Activated CD4-positive, alpha-beta T cell treated with anti-CD3 and anti-CD28 coated beads, Interleukin-2, amount 50 U/mL, for 16 hours (primary cell): ENCODE measurements at regions not wholly inside any gene's neighbourhood (a gene's known extent, or its start where the extent isn't known, plus 50 kb on each side); places are given as distances from the start of the nearest gene placed in this dataset.
A peak's percentile ranks its signal among the peaks of the same experiment; 100 is the strongest.
"Not testable (repeated sequence)": the region's sequence is repeated elsewhere in the genome, so short reads cannot be mapped to it uniquely, and the experiment has no call there.

Experiments used
- DNase-seq: peaks from one replicate; pipeline ENCODE4 v3.0.0-alpha.2; 2020

GRCh38 chr1:221263831-221264767 lies 384.9 kb downstream of the HLX start:
- peak; percentile 45 for DNase-seq

- DNase-seq, result no peak
These were observed 385.6 kb downstream of the HLX start for GRCh38 chr1:221264848-221265247.

DNA sequence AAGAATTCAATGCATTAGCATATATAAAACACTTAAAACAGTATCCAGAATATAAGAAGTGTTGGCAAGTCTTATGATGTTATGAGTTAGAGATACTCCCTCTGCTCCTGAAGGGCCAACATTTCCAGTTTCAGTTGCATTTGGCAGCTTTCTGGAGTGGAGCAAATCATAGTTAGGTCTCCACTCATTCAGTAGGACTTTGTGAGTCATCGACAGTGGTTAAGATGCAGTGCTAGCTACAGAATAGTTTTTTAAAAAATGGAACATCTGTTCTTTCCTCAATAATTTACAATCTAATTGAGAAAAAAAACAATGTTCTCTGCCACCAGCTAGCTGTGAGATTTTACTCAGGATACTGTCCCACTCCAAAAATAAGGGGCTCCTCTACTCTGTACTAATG lies 389.1 kb downstream of the HLX start:
- DNase-seq, result peak; percentile 5

DNA sequence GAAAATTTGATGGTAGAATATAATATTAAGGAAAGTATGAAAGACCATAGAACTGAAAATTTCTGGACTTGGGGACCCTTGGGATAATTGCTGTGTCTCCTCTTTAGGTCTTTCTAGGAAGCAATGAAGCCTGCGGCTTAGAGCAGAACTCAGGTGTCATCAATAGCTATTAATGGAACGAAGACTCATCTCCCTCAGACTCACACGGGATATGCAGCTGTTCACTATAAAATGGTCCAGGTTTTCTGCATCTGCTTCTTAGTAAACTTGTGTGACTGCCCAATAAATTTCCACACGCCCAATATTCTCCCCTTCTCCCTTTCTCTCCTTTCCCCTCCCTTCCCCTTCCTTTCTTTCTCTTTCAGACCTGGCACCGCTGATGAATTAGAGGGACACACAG lies 392.5 kb downstream of the HLX start:
- no peak for DNase-seq

DNA sequence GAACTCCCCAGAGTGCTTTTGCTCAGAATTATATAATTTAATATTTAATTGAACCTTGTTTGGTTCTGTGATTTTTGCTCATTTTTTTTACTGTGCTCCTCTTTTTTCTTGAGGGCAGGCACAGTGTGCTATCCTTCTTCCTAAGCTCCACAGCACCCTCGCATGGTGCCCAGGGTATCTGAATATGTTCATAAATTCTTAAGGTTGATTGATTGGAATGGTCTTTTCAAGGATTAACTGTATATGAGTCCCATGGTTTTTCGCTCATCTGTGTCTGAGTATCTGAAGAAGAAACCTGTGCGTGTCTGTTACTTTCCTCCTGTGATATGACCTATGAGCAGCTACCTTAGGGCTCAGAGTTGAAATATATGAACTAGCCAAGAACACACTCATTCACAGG lies 393.7 kb downstream of the HLX start:
- no peak for DNase-seq

GRCh38 chr1:221274373-221274772 lies 395.1 kb downstream of the HLX start:
- DNase-seq, result no peak

GRCh38 chr1:221276896-221277409 lies 397.7 kb downstream of the HLX start:
- DNase-seq, result peak; percentile 2

GRCh38 chr1:221279146-221279545 lies 399.9 kb downstream of the HLX start:
- no peak for DNase-seq

DNA sequence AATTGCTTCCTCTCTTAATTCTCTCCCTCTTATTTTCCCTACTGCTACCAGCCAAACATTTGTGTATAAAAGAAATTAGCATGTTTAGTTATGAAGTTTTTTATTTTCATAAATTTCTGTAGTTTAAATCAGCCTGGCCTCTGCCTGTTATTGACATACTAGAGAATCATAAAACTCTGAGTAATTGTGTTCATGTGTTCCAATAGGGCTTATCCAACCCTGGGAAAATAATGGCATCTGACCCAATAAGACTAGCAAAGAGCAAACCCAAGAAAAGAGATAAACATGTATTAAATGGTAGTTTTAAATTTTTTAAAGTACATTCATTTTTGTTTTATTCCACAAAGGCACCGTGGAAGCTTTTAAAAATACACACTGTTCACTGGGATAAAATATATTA lies 404.3 kb downstream of the HLX start:
- no peak for DNase-seq

DNA sequence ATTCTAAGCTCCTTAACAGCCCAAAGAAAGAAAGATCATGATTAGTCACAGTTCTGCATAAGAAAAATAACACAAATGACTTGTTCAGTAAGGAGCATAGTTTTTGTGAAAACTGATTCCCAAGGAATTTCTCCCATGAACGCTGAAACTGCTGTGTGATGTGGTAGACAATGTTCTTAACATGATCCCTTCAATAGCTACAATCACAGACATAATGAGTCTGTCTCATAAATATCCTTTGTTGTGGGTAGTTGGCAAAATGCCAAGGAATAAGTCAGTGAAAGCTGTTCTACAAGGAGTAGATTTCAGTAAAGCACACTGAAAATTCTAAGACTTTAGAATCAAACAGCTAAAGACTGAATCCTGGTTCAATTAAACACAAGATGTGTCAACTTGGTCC lies 404.8 kb downstream of the HLX start:
- no peak for DNase-seq

- not testable (repeated sequence) for DNase-seq
These were observed 405.7 kb downstream of the HLX start for GRCh38 chr1:221284991-221285390.

- not testable (repeated sequence) for DNase-seq
These were observed 406.4 kb downstream of the HLX start for GRCh38 chr1:221285458-221286210.

DNA sequence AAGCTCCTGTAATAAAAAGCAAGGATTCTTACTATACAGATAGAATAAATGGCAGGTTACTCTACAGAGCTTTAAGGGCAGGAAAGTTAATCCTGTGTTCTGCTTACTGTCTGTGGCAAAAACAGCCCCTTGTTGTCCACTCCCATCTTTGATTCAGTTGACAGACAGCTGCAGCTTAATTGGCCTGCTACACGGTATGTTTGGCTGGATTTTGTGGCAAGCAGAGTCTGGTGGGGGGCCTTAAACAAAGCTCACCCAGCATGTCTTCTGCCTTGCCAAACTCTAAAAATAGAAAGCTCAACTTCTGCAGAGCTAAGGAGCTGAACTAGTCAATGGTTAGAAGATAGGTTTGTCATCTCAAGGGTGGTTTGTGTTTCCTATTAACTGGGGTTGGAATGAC lies 407.2 kb downstream of the HLX start:
- no peak for DNase-seq

DNA sequence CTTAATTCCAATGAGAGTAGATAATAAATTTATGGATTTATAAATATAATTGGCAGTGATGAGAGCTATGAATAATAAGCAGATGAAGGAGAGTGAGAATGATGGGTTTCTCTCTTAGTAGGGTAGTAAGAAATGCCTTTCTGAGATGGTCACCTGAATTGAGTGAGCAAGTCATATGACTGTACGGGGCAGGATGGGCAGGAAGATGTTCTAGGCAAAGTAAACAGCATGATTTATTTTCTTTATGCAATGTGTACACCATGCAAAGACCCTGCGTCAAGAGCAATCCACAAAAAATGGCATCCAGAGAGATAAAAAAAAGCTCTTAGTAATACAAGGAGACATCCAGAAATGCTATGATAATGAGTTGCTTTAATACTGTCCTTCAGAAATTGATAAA lies 409.9 kb downstream of the HLX start:
- DNase-seq, result no peak

GRCh38 chr1:221290669-221291068 lies 411.4 kb downstream of the HLX start:
- no peak for DNase-seq

DNA sequence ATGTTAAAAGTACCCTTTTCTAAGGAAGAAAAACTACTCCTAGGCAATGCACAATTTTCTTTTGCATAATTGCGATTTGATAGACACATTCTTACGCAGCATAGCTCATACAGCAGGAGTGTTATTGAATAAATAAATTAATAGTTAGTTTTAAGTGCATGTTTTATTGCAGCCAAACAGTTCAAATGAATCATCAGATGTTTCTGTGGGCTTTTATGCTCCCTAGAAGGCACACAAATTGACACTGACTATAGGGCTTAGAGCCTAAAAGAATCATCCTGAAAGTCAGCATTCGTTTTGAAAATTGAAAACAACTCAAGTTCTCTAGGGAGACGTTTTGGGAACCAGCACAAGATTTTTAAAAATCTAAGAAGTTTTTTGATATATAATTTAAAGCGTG lies 411.9 kb downstream of the HLX start:
- no peak for DNase-seq

GRCh38 chr1:221292652-221293051 lies 413.4 kb downstream of the HLX start:
- DNase-seq, result no peak

DNA sequence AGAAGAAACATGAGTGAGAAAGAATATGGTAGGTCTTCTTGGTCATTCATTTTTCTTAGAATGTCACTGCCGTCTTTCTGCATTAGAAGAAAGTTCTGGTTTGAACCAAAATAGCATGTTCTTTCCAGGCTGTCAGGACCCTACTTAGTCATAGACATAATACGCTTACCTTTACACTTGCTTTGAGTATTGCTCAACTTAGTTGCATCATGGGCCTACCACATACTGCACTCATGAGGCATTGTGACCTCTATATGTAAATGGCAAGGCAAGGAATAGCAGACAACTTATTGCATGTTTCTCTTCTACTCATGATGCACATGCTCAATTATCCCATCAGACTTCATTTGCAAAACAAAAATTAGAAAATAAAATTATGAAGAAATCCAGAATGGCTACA lies 415.0 kb downstream of the HLX start:
- no peak for DNase-seq

DNA sequence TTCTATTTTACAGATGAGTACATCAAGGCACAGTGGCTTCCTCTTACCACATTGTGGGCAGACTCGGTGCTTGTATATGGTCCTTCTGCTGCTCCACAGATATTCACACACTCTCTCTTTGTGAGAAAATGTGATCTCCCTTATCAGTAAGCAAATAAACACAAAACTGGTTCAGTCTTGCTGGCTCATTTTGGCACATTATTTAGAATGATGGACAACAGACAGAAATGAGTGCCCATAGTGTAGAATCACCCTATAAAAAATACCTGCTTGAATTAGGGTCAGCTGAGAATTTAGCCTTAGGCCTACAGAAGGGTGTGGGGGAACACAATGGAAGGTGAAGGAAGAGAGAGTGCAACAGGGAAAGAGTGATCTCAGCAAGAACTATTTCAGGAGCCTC lies 423.1 kb downstream of the HLX start:
- DNase-seq, result no peak

DNA sequence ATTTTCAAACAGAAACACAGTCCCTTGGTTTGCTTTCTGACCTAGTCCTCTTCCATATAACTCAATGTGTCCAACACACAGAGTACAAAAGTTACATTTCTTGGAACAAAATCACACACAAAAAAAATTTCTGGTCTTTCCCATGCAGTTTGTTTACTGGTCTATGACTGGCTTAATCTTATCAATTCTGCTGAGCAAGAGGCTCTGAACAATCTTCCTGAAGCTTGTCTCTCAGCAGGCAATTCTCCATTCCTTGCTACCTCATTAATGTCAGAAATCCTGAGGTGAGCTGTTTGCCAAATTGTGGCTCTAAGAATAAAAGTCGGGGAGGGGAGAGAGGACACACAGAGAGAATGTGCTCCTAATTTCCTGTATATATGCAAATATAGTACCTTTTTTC lies 423.6 kb downstream of the HLX start:
- no peak for DNase-seq

- no peak for DNase-seq
These were observed 424.4 kb downstream of the HLX start for GRCh38 chr1:221303623-221304022.

DNA sequence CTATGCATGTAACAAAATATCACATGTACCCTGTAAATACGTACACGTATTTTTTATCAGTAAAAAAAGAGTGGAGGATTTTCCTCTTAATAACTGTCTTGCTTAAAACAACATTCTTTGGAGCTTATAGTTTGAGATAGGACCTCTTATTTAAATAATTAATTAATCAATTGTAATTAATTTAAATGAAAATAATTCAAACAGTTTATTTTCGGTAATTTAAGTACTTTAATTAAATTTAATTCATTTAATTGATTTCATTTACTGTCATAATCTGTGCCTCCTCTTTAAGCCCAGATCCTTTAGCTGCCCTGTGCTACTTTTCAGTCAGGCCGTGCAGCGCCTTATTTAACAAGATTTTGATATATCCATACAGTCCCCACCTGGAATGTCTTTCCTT lies 427.0 kb downstream of the HLX start:
- DNase-seq, result no peak

DNA sequence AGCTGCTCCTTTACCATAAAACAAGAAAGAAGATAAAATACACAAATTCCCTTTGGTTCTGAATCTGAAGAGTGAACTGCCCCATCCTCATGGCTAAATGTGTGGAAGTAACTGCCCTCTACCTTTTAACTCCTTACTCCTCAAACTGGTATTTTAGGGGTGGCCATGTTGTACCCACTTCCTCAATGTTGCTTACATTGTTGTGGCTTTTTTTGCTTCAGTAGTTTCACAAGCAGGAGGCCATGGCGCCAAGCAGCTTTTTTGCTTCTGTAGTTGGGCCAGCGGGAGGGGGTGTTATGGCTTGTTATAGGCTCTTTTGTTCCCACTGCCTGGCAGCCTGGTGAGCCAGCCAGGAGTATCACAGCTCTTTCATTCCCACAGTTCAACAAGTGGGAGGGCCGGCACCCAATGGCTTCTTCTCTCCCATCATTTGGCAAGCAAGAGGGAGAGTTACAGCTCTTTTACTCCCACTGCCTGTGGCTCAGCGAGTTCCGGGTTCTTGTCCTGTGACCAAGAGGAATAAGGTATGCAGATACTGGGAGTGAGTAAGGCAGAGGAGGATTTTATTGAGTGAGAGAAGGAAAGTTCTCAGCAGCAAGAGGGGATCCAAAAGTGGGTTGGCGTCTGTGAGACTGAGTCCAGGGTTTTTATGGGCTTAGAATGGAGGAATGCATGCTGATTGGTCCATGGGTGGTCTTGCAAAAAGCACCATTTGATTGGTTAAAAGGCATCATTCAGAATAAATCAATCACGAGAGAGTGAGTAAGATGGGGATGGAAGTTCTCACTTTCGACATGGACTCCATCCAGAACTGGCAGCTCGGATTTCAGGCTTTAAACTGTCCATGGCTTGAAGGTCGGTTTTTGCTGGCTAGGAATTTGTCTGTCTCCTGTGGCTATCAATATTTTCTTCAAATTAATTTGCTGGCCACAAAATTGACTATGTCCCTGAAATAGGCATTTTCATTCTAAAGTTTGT lies 429.6 kb downstream of the HLX start:
- DNase-seq, result no peak
